Gastrocnemius medialis (tissue), 4 donors: ENCODE measurements at regions not wholly inside any gene's neighbourhood (a gene's known extent, or its start where the extent isn't known, plus 50 kb on each side); places are given as distances from the start of the nearest gene placed in this dataset.

Source experiments
- ATAC-seq, 2 donors: fragments of 150-250 bp; one replicate each; pipeline ENCODE4 v1.9.1; 2016
- DNase-seq, 2 donors: peaks; one replicate each; pipeline ENCODE4 v3.0.0-alpha.2; 2019
- H3K27ac ChIP-seq, 4 donors: fragments of 200-600 bp; sonication (generic); 1 replicate in 1 of 4; 2 replicates in 3 of 4; pipeline ENCODE4 v1.5.1; 2016 to 2018; ENCODE audit warnings: mild to moderate bottlenecking in 2 of 4, moderate library complexity in 1 of 4
- H3K27me3 ChIP-seq, 3 donors: fragments of 200-600 bp; sonication (generic) in 2 of 3; 1 replicate in 1 of 3; 2 replicates in 2 of 3; pipeline versions ENCODE4 v1.5.1 to v1.6.0; 2016 to 2019; ENCODE audit warnings: mild to moderate bottlenecking in 1 of 3, moderate library complexity in 1 of 3
- H3K36me3 ChIP-seq, 2 donors: fragments of 200-600 bp; sonication (generic) in 1 of 2; one replicate each; pipeline ENCODE4 v1.5.1; 2017 to 2018
- H3K4me1 ChIP-seq, 2 donors: fragments of 200-600 bp; sonication (generic) in 1 of 2; one replicate each; pipeline ENCODE4 v1.5.1; 2016 to 2017; ENCODE audit warnings: mild to moderate bottlenecking in 2 of 2
- H3K4me3 ChIP-seq, 4 donors: fragments of 200-600 bp; sonication (generic) in 3 of 4; 1 replicate in 1 of 4; 2 replicates in 3 of 4; pipeline ENCODE4 v1.5.1; 2016 to 2019; ENCODE audit warnings: mild to moderate bottlenecking in 2 of 4
- H3K9me3 ChIP-seq, 3 donors: fragments of 200-600 bp; sonication (generic) in 2 of 3; 1 replicate in 1 of 3; 2 replicates in 2 of 3; pipeline ENCODE4 v1.5.1; 2016 to 2019
- POLR2A ChIP-seq, 2 donors: fragments of 450-650 bp; IDR thresholded peaks; one replicate each; pipeline ENCODE4 v1.6.1; 2017; ENCODE audit warnings: antibody characterized with exemption in 2 of 2, mild to moderate bottlenecking in 2 of 2, moderate library complexity in 2 of 2
- in situ Hi-C, 4 donors: fragments of 200-750 bp; cut with MboI; loops; one replicate each; pipeline versions ENCODE4 v1.15.0 to v1.8.0; 2017; ENCODE audit warnings: low sequenced_read_pairs in 4 of 4
- intact Hi-C: fragments of 100-400 bp; cut with DNase I; formaldehyde crosslinking; loops from one replicate; pipeline ENCODE4 v1.15.1; 2023; ENCODE audit warnings: low total_unique reads
- TF ChIP-seq, protein P1 (sequence below), 5 experiments: fragments of 450-650 bp in 3 of 5; fragments of 200-600 bp in 2 of 5; sonication (generic) in 2 of 5; IDR thresholded peaks in 4 of 5; conservative IDR thresholded peaks in 1 of 5; 1 replicate in 4 of 5; 2 replicates in 1 of 5; pipeline ENCODE4 v1.5.1; 2016 to 2019; ENCODE audit warnings: antibody characterized with exemption in 5 of 5, mild to moderate bottlenecking in 3 of 5, moderate library complexity in 3 of 5

DNA sequence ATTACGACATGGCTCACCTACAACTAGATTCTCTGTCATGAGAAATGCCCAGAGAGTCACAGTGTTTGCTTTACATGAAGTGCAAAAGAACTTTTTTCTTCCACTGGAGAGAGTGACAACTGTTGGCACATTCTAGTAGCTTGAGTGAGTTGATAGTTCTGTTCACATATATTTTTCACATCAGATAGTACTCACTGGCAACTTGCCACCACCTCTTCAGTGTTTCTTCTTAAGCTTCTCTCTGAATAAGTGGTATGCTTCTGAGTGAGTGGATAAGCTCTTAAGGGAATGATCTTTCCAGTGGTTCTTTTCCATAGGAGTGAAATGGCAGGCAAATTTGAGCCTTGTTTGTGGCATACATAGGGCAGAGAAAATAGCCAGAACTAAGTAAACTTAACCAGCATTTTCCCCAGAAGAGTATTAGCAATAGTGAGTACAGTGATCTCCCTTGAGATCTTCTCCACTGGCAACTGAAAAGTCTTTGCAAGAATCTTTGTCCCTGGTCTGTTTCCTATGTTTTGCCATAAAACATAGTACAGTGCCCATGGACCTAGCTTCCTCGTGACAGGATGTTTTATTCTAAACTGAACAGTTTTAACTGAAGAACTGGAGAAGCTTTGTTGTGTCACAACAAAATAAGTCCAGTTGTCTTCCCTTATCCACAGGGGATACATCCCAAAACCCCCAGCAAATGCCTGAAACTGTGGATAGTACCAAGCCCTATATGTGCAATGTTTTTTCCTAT is 125.4 kb upstream of the CDK13 start:
- in situ Hi-C loops = no loop called here
- ATAC-seq = no peak

DNA sequence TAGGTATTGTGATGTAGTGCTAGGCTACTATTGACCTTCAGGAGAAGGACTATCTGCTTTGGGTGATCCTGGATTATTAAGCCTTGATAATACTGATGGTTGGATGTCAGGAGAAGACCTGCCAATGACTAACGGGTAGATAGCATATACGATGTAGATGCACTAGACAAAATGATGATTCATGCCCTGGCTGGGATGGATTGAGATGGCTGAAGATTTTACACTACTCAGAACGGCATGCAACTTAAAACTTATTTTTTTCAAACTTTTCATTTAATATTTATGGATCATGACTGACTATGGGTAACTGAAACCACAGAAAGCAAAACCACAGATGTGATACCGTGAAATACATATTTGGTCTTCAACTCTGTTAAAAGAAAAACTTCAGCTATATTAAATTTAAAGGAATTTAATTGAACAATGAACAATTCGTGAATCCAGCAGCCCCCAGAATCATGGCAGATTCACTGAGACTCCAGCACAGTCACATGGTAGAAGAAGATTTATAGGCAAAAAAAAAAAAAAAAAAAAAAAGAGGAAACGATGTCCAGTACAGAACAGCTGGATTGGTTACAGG is 124.6 kb upstream of the CDK13 start:
- DNase-seq (no peak), ATAC-seq (no peak)
- no peak overlapping the region for H3K27ac ChIP-seq
- no peaks in the 10 kb centered on the region for H3K4me1 ChIP-seq
- no peaks in the 10 kb centered on the region for H3K36me3 ChIP-seq
- no peak for TF ChIP-seq POLR2A (IDR thresholded peaks at IDR 0.05)
- H3K4me3 ChIP-seq = no peak overlapping the region
- no peaks in the 10 kb centered on the region for H3K9me3 ChIP-seq
- peaks cover 0 to 3% (median 0%) of the 10 kb centered on the region in 3 donors for H3K27me3 ChIP-seq
- in situ Hi-C loops = no loop called here
- intact Hi-C loops = no loop called here

More for the DNA sequence above, 125.4 kb upstream of the CDK13 start:
- Histone ChIP-seq H3K27ac (no peak overlapping the region), H3K36me3 (no peaks in the 10 kb centered on the region), H3K4me3 (no peak overlapping the region), H3K27me3 (peaks cover 0 to 3% (median 0%) of the 10 kb centered on the region in 3 donors), H3K4me1 (no peaks in the 10 kb centered on the region), H3K9me3 (no peaks in the 10 kb centered on the region)
- TF ChIP-seq, protein P1, sequence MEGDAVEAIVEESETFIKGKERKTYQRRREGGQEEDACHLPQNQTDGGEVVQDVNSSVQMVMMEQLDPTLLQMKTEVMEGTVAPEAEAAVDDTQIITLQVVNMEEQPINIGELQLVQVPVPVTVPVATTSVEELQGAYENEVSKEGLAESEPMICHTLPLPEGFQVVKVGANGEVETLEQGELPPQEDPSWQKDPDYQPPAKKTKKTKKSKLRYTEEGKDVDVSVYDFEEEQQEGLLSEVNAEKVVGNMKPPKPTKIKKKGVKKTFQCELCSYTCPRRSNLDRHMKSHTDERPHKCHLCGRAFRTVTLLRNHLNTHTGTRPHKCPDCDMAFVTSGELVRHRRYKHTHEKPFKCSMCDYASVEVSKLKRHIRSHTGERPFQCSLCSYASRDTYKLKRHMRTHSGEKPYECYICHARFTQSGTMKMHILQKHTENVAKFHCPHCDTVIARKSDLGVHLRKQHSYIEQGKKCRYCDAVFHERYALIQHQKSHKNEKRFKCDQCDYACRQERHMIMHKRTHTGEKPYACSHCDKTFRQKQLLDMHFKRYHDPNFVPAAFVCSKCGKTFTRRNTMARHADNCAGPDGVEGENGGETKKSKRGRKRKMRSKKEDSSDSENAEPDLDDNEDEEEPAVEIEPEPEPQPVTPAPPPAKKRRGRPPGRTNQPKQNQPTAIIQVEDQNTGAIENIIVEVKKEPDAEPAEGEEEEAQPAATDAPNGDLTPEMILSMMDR (IDR thresholded peaks at IDR 0.05 in 4 of 5, conservative IDR thresholded peaks at IDR 0.05 in 1 of 5) = no peak
- TF ChIP-seq POLR2A (IDR thresholded peaks at IDR 0.05) = no peak
- no peak for DNase-seq
- intact Hi-C loops = no loop called here

DNA sequence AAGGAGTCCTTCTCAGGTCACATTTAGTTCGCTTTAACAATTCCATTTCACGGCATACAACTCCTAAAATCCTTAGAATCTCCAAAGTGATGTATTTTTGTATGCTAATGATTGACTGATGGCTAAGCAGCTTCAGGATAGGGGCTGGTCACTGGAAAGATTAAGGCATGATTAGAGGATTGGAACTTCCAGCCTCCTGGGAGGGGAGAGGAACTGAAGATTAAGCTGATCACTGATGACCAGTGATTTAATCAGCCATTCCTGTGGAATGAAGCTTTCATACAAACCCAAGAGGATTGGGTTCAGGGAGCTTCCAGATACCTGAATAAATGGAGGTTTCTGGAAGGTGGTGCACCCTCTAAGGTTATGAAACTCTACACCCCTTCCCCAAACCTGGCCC is 123.9 kb upstream of the CDK13 start:
- intact Hi-C loops (no loop called here), in situ Hi-C loops (no loop called here)
- Histone ChIP-seq H3K27me3 (peaks cover 0 to 3% (median 0%) of the 10 kb centered on the region in 3 donors), H3K36me3 (no peaks in the 10 kb centered on the region), H3K4me1 (no peaks in the 10 kb centered on the region), H3K27ac (no peak overlapping the region), H3K9me3 (no peaks in the 10 kb centered on the region), H3K4me3 (no peak overlapping the region)
- ATAC-seq = no peak
- no peak for DNase-seq
- TF ChIP-seq, protein P1 (IDR thresholded peaks at IDR 0.05 in 4 of 5, conservative IDR thresholded peaks at IDR 0.05 in 1 of 5) = no peak
- TF ChIP-seq POLR2A (IDR thresholded peaks at IDR 0.05) = no peak

DNA sequence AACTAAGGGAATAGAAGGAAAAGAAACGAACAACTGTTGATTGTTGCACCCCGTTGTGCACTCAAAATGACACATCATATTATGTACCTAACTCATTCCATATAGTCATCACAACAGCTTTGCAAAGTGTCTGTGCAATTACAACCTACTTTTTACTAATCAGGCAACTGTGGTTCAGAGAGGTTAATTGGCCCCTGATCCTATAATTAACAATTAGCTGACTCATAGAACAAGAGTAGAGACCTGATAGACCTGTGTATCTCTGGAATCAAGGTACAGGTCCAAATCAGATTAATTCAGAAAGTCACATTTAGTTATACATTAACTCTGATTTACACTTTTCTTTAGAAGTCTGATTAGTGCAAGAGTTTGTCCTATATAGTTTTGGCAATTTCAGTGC is 122.5 kb upstream of the CDK13 start:
- Histone ChIP-seq H3K27me3 (peaks cover 0 to 7% (median 3%) of the 10 kb centered on the region in 3 donors), H3K4me3 (no peak overlapping the region), H3K9me3 (no peaks in the 10 kb centered on the region), H3K27ac (no peak overlapping the region), H3K4me1 (no peaks in the 10 kb centered on the region), H3K36me3 (no peaks in the 10 kb centered on the region)
- ATAC-seq (no peak), DNase-seq (no peak)
- in situ Hi-C loops = no loop called here
- intact Hi-C loops = no loop called here
- no peak for TF ChIP-seq POLR2A (IDR thresholded peaks at IDR 0.05)
- TF ChIP-seq, protein P1 (IDR thresholded peaks at IDR 0.05 in 4 of 5, conservative IDR thresholded peaks at IDR 0.05 in 1 of 5) = no peak

DNA sequence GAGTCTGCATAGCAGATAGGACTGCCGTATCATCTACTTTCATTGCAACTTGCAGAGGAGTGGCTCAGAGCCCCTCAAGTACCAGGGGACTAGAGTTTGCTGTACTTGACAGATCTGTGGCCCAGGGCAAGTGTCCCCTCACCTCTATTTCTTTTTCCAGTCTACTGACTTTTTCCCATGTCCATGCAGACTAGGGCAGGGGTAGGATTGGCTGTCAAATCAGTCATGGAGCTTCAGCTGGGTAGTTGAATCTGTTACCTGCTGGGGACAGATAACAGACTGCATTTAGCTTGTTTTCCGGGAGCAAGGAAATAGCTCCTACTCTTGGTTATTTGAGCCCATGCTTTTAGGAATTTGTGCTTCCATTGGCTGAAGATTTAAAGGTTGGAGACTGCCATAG is 121.0 kb upstream of the CDK13 start:
- TF ChIP-seq, protein P1 (IDR thresholded peaks at IDR 0.05 in 4 of 5, conservative IDR thresholded peaks at IDR 0.05 in 1 of 5) = no peak
- no peak for TF ChIP-seq POLR2A (IDR thresholded peaks at IDR 0.05)
- Histone ChIP-seq H3K36me3 (no peaks in the 10 kb centered on the region), H3K9me3 (no peaks in the 10 kb centered on the region), H3K27me3 (peaks cover 0 to 7% (median 0%) of the 10 kb centered on the region in 3 donors), H3K27ac (no peak overlapping the region), H3K4me1 (no peaks in the 10 kb centered on the region), H3K4me3 (no peak overlapping the region)
- ATAC-seq (no peak), DNase-seq (no peak)
- intact Hi-C loops (no loop called here), in situ Hi-C loops (no loop called here)
